Neural cell (in vitro differentiated cells): ENCODE measurements at regions not wholly inside any gene's neighbourhood (a gene's known extent, or its start where the extent isn't known, plus 50 kb on each side); places are given as distances from the start of the nearest gene placed in this dataset.

Source experiments
- H2AFZ ChIP-seq: fragments of 200-600, 300-800 bp; sonication (generic), shearing (Covaris generic); 2 replicates; pipeline ENCODE4 v1.6.0; 2014; ENCODE audit warnings: low read depth, mild to moderate bottlenecking, antibody characterized with exemption, low read length, moderate library complexity
- H3F3A ChIP-seq: fragments of 200-600 bp; shearing (Covaris generic); 2 replicates; pipeline ENCODE4 v1.6.1; 2016; ENCODE audit warnings: mild to moderate bottlenecking, moderate library complexity, mixed read lengths, antibody characterized with exemption, low read length; ENCODE audit not compliant: insufficient read depth, poor library complexity, severe bottlenecking
- H3K27ac ChIP-seq: fragments of 200-600, 300-800 bp; sonication (generic), shearing (Covaris generic); 2 replicates; pipeline ENCODE4 v1.5.1; 2014; ENCODE audit warnings: mild to moderate bottlenecking, low read length, moderate library complexity
- H3K27me3 ChIP-seq: fragments of 300-800, 200-600 bp; sonication (generic), shearing (Covaris generic); 2 replicates; pipeline ENCODE4 v1.6.0; 2014; ENCODE audit warnings: mild to moderate bottlenecking, low read depth, low read length, moderate library complexity; ENCODE audit not compliant: insufficient read depth
- H3K36me3 ChIP-seq: fragments of 300-800, 200-600 bp; sonication (generic), shearing (Covaris generic); 2 replicates; pipeline ENCODE4 v1.5.1; 2014; ENCODE audit warnings: mild to moderate bottlenecking, antibody characterized with exemption, low read length, moderate library complexity; ENCODE audit not compliant: insufficient read depth
- H3K4me2 ChIP-seq: fragments of 300-800, 200-600 bp; sonication (generic), shearing (Covaris generic); 2 replicates; pipeline ENCODE4 v1.6.0; 2014; ENCODE audit warnings: mild to moderate bottlenecking, low read length
- H3K4me3 ChIP-seq: fragments of 300-800, 200-600 bp; sonication (generic), shearing (Covaris generic); 2 replicates; pipeline ENCODE4 v1.5.1; 2014; ENCODE audit warnings: mild to moderate bottlenecking, low read length, moderate library complexity
- H3K79me2 ChIP-seq: fragments of 200-600 bp; shearing (Covaris generic); replicated peaks from 2 replicates; pipeline ENCODE4 v1.6.0; 2014; ENCODE audit warnings: mild to moderate bottlenecking, low read length, moderate library complexity; ENCODE audit not compliant: insufficient read depth
- H3K9ac ChIP-seq: fragments of 300-800, 200-600 bp; sonication (generic), shearing (Covaris generic); 2 replicates; pipeline ENCODE4 v1.6.1; 2016; ENCODE audit warnings: mild to moderate bottlenecking, low read length, mixed read lengths
- H3K9me2 ChIP-seq: fragments of 200-600 bp; shearing (Covaris generic); 2 replicates; pipeline ENCODE4 v1.6.1; 2016; ENCODE audit warnings: mild to moderate bottlenecking, low read length, mixed read lengths; ENCODE audit not compliant: insufficient read depth
- H3K9me3 ChIP-seq: fragments of 200-600, 300-800 bp; sonication (generic), shearing (Covaris generic); 2 replicates; pipeline ENCODE4 v1.6.1; 2016; ENCODE audit warnings: mild to moderate bottlenecking, mixed run types, low read length, moderate library complexity, mixed read lengths
- H4K20me1 ChIP-seq: fragments of 200-600 bp; shearing (Covaris generic); 2 replicates; pipeline ENCODE4 v1.6.1; 2016; ENCODE audit warnings: mild to moderate bottlenecking, mixed run types; ENCODE audit not compliant: insufficient read depth
- CTCF ChIP-seq: fragments of 450-650 bp; IDR thresholded peaks from 2 replicates; pipeline ENCODE4 v1.5.1; 2014; ENCODE audit warnings: antibody characterized with exemption, mild to moderate bottlenecking, moderate library complexity; ENCODE audit not compliant: poor library complexity, severe bottlenecking
- EZH2 ChIP-seq: fragments of 200-600, 300-800 bp; shearing (Covaris generic), sonication (generic); IDR thresholded peaks from 2 replicates; pipeline ENCODE4 v1.6.1; 2014; ENCODE audit warnings: antibody characterized with exemption, low read length, borderline replicate concordance, mild to moderate bottlenecking; ENCODE audit not compliant: insufficient read depth, poor library complexity, severe bottlenecking
- MXI1 ChIP-seq: fragments of 450-650 bp; conservative IDR thresholded peaks from 2 replicates; pipeline ENCODE4 v1.6.1; 2014; ENCODE audit warnings: antibody characterized with exemption, mild to moderate bottlenecking; ENCODE audit not compliant: poor library complexity, severe bottlenecking
- POLR2AphosphoS5 ChIP-seq: IDR thresholded peaks from 2 replicates; pipeline ENCODE4 v1.6.1; 2012
- RAD21 ChIP-seq: fragments of 450-650 bp; conservative IDR thresholded peaks from 2 replicates; pipeline ENCODE4 v1.6.1; 2014; ENCODE audit warnings: antibody characterized with exemption, mild to moderate bottlenecking, moderate library complexity
- SMC3 ChIP-seq: fragments of 450-650 bp; conservative IDR thresholded peaks from 2 replicates; pipeline ENCODE4 v1.6.1; 2014; ENCODE audit warnings: antibody characterized with exemption, mild to moderate bottlenecking, moderate library complexity; ENCODE audit not compliant: poor library complexity
- TAF1 ChIP-seq: IDR thresholded peaks from 2 replicates; pipeline ENCODE4 v1.6.1; 2012; ENCODE audit warnings: low read depth
- TF ChIP-seq, protein P1 (sequence below): IDR thresholded peaks from 2 replicates; pipeline ENCODE4 v1.6.1; 2012; ENCODE audit warnings: borderline replicate concordance

DNA sequence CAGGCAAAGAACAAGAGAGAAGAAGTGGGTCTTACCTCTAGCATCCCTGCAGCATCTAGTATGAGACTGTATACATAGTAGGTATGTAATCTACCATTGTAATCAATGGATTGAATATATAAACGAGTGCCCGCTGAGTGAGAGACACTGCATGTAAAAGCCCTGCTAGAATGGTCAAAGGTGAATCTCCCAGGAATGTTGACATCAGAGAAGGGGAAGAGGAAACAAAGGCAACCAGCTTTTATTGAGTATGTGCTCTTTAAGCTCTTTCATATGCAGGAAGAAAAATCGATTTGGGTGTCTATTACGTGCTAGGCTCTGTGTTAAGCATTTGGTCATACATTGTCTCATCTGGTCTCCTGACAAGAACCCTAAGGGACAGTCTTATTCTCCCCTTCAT is 91.9 kb upstream of the KLHL13 start:
- Histone ChIP-seq H3F3A (no peaks in the 10 kb centered on the region), H3K36me3 (no peaks in the 10 kb centered on the region), H3K4me3 (no peak overlapping the region), H3K4me2 (no peak overlapping the region), H3K79me2 (no peaks in the 10 kb centered on the region), H3K27ac (no peak overlapping the region), H4K20me1 (no peaks in the 10 kb centered on the region), H3K27me3 (no peaks in the 10 kb centered on the region), H3K9ac (no peak overlapping the region), H3K9me2 (no peaks in the 10 kb centered on the region), H2AFZ (no peak overlapping the region), H3K9me3 (no peaks in the 10 kb centered on the region)
- no peak for TF ChIP-seq MXI1
- no peak for TF ChIP-seq CTCF
- TF ChIP-seq, protein P1, sequence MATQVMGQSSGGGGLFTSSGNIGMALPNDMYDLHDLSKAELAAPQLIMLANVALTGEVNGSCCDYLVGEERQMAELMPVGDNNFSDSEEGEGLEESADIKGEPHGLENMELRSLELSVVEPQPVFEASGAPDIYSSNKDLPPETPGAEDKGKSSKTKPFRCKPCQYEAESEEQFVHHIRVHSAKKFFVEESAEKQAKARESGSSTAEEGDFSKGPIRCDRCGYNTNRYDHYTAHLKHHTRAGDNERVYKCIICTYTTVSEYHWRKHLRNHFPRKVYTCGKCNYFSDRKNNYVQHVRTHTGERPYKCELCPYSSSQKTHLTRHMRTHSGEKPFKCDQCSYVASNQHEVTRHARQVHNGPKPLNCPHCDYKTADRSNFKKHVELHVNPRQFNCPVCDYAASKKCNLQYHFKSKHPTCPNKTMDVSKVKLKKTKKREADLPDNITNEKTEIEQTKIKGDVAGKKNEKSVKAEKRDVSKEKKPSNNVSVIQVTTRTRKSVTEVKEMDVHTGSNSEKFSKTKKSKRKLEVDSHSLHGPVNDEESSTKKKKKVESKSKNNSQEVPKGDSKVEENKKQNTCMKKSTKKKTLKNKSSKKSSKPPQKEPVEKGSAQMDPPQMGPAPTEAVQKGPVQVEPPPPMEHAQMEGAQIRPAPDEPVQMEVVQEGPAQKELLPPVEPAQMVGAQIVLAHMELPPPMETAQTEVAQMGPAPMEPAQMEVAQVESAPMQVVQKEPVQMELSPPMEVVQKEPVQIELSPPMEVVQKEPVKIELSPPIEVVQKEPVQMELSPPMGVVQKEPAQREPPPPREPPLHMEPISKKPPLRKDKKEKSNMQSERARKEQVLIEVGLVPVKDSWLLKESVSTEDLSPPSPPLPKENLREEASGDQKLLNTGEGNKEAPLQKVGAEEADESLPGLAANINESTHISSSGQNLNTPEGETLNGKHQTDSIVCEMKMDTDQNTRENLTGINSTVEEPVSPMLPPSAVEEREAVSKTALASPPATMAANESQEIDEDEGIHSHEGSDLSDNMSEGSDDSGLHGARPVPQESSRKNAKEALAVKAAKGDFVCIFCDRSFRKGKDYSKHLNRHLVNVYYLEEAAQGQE = no peak
- no peak for TF ChIP-seq POLR2AphosphoS5
- no peak for TF ChIP-seq TAF1
- TF ChIP-seq EZH2 = no peak
- no peak for TF ChIP-seq RAD21

DNA sequence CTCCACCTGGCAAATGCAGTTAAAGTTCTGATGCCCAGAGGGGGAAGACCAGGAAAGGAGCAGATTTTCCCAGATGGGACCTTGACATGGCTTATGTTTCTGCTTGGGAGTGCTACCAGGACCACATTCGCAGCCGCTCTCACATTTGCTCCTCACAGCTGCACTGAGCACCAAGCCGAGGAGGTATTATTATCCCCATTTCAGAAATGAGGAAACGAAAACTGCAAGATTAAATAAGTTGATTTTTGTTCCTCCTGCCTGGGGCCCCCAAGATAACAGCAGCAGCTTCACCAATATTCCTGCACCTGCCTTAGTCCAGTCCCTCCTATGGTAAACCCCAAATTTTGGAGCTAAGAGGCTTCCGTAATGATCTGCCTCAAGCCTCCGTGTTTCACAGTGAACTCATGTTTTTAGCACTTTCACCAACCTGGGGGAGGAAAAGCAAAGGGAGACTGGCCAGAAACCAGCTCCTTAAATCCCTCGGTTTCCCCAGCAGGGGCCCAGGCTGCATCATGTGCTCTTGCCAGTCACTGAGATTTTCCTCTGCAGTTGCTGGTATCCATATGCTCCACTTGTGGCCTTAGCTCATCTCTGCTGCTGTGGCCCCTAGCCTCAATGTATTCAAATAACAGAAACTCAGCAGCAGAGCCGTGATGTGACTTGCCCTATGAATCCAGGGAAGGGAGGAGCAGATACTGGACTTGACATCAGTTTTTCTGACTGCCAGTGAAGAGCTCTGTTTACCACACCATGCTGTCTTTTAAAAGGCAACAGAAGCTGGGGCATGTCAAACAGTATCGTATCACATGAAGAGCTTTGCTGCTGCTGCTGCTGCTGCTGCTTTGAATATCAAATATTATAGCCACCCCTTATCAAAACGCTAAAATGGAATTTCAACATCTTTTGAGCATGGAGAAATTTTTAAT is 95.5 kb upstream of the KLHL13 start:
- H3K9ac ChIP-seq = no peak overlapping the region
- no peaks in the 10 kb centered on the region for H3K9me3 ChIP-seq
- no peaks in the 10 kb centered on the region for H3F3A ChIP-seq
- H3K4me3 ChIP-seq = no peak overlapping the region
- no peak overlapping the region for H3K27ac ChIP-seq
- TF ChIP-seq MXI1 = no peak
- TF ChIP-seq SMC3 = no peak
- TF ChIP-seq, protein P1 = no peak
- TF ChIP-seq EZH2 = no peak
- no peak for TF ChIP-seq CTCF
- H3K79me2 ChIP-seq = no peaks in the 10 kb centered on the region
- no peaks in the 10 kb centered on the region for H3K27me3 ChIP-seq
- no peaks in the 10 kb centered on the region for H4K20me1 ChIP-seq
- no peak overlapping the region for H3K4me2 ChIP-seq
- no peaks in the 10 kb centered on the region for H3K36me3 ChIP-seq
- no peak overlapping the region for H2AFZ ChIP-seq
- H3K9me2 ChIP-seq = no peaks in the 10 kb centered on the region
